ENCODE measurements at regions not wholly inside any gene's neighbourhood (a gene's known extent, or its start where the extent isn't known, plus 50 kb on each side); places are given as distances from the start of the nearest gene placed in this dataset.

DNA sequence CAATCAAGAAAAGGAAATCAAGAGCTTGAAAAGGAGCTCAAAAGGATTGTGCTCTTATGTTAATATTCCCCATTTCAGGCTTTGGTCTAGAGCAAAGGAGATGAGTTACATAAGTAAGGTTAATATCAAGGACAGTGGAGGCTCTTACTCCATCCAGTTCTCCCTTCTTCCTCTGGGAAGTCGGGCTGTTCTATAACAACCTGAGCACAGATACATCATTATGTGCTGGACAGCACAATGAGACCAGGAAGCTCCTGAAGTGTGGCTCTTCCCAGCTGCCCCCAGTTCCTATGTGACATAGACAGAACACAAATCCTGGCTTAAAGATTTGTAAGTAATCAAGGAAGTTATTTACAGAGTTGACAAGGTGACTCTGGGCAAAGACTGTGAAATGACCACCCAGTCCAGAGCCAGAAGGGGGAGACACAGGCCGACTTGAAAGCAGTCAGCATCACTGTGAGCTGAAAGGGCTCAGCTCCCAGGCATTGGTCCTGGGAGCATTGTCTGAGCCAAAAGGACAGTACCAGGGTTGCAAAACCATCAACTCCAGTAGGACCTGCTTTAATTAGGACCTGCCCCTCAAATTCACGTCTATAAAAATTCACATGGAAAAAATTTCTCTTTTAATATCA lies 917.6 kb upstream of the ACVR2A start:
- no peaks in the 10 kb centered on the region for H3K9me3 ChIP-seq (ENCODE audit: control insufficient read depth in 5 of 5, low read length in 5 of 5)
- H3K4me3 ChIP-seq (ENCODE audit: low read depth in 1 of 5, low read length in 5 of 5), result no peak overlapping the region
- no peak overlapping the region for H3K9ac ChIP-seq (ENCODE audit: low read length in 5 of 5)
- H3K27ac ChIP-seq (ENCODE audit: low read depth, low read length), result no peak overlapping the region
- H3K4me1 ChIP-seq (ENCODE audit: control insufficient read depth in 5 of 5, insufficient read depth in 5 of 5, low read length in 5 of 5), result peaks cover 0 to 6% (median 0%) of the 10 kb centered on the region in 5 donors
- H3K27me3 ChIP-seq (ENCODE audit: control insufficient read depth in 5 of 5, insufficient read depth in 4 of 5, low read length in 5 of 5), result no peaks in the 10 kb centered on the region
- H3K36me3 ChIP-seq (ENCODE audit: control insufficient read depth in 5 of 5, insufficient read depth in 5 of 5, low read length in 5 of 5), result no peaks in the 10 kb centered on the region

DNA sequence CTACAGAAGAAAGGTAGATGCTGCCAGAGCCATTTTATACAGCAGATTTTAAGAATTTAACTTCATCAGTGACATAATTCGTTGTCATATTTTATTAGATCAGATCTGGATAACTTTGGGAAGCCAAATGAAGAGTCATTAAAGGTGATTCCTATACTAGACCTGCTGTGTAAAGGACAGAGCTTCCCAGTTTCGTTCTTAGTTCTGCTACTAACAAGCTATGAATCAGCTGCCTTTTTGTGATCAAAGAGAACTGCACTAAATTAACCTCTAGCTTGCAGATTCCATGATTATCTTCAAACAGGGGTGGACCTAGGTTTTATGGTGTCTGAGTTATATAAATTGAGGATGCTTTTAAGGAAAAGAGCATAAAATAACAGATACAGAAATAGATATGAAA lies 926.5 kb upstream of the ACVR2A start:
- H3K4me3 ChIP-seq (ENCODE audit: low read depth in 1 of 5, low read length in 5 of 5), result no peak overlapping the region
- no peak overlapping the region for H3K9ac ChIP-seq (ENCODE audit: low read length in 5 of 5)
- no peaks in the 10 kb centered on the region for H3K27me3 ChIP-seq (ENCODE audit: control insufficient read depth in 5 of 5, insufficient read depth in 4 of 5, low read length in 5 of 5)
- no peaks in the 10 kb centered on the region for H3K9me3 ChIP-seq (ENCODE audit: control insufficient read depth in 5 of 5, low read length in 5 of 5)
- no peaks in the 10 kb centered on the region for H3K36me3 ChIP-seq (ENCODE audit: control insufficient read depth in 5 of 5, insufficient read depth in 5 of 5, low read length in 5 of 5)
- no peak overlapping the region for H3K27ac ChIP-seq (ENCODE audit: low read depth, low read length)
- peaks cover 0 to 12% (median 0%) of the 10 kb centered on the region in 5 donors for H3K4me1 ChIP-seq (ENCODE audit: control insufficient read depth in 5 of 5, insufficient read depth in 5 of 5, low read length in 5 of 5)

DNA sequence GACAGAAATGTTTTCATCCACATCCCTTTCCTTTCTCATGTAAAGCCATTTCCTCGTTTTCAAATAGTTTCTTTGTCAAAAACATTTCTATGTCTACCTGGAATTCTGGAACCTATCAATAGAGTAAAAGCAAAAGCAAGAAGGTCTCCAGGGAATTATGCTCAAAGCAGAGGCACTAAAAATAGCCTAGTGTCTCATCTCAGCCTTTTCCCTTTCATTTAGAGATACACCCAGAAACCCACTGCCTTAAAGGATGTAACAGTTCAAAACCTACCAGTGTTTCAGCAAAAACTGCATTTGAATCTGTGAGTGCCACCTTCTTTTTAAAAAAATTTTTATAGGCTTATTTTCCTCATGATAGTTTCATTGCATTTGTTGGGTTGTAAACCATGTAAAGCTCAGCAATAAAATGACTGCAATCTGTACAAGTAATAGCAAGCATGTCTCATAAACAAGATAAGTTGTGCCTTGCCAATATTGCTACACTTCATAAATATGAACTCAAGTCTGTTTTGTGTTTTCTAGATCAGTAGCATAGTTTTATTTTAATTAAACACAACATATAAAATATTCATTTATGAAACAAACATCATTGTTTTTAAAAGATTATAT lies 927.3 kb upstream of the ACVR2A start:
- H3K9me3 ChIP-seq (ENCODE audit: control insufficient read depth in 5 of 5, low read length in 5 of 5), result no peaks in the 10 kb centered on the region
- no peak overlapping the region for H3K27ac ChIP-seq (ENCODE audit: low read depth, low read length)
- H3K4me1 ChIP-seq (ENCODE audit: control insufficient read depth in 5 of 5, insufficient read depth in 5 of 5, low read length in 5 of 5), result peaks cover 0 to 12% (median 0%) of the 10 kb centered on the region in 5 donors
- no peak overlapping the region for H3K4me3 ChIP-seq (ENCODE audit: low read depth in 1 of 5, low read length in 5 of 5)
- no peak overlapping the region for H3K9ac ChIP-seq (ENCODE audit: low read length in 5 of 5)
- H3K36me3 ChIP-seq (ENCODE audit: control insufficient read depth in 5 of 5, insufficient read depth in 5 of 5, low read length in 5 of 5), result no peaks in the 10 kb centered on the region
- no peaks in the 10 kb centered on the region for H3K27me3 ChIP-seq (ENCODE audit: control insufficient read depth in 5 of 5, insufficient read depth in 4 of 5, low read length in 5 of 5)

DNA sequence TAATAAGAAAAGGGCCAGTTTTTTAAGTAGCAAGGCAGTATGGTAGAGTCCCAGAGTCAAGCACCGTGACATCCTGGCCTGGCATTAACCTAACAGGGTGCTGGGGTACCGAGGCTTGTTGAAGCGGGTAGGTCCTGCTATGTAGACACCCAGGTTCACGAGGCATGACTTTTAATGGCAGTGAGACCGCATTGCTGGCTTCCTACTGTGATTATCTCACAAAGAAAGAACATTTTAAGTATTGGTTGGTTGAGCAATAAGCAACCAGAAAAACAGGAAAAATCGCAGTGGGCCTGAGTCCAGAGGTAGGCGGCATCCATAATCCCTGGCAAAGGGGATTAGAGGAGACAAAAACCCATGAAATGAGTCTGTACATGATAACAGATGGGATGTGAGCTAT lies 927.9 kb upstream of the ACVR2A start:
- no peaks in the 10 kb centered on the region for H3K27me3 ChIP-seq (ENCODE audit: control insufficient read depth in 5 of 5, insufficient read depth in 4 of 5, low read length in 5 of 5)

DNA sequence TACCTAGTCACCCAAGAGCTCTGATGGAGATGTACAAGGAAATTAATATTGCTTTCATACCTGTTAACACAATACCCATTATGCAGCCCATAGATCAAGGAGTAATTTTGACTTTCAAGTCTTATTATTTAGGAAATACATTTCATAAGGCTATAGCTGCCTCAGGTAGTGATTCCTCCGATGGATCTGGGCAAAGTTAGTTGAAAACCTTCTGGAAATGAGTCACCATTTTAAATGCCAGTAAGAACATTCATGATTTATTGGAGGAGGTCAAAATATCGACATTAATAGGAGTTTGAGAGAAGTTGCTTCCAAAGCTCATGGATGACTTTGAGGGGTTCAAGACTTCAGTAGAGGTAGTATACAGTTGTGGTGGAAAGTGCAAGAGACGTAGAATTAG lies 931.4 kb upstream of the ACVR2A start:
- Histone ChIP-seq H3K9me3 (ENCODE audit: control insufficient read depth in 5 of 5, low read length in 5 of 5) (no peaks in the 10 kb centered on the region), H3K4me1 (ENCODE audit: control insufficient read depth in 5 of 5, insufficient read depth in 5 of 5, low read length in 5 of 5) (peaks cover 0 to 12% (median 0%) of the 10 kb centered on the region in 5 donors), H3K27me3 (ENCODE audit: control insufficient read depth in 5 of 5, insufficient read depth in 4 of 5, low read length in 5 of 5) (no peaks in the 10 kb centered on the region), H3K4me3 (ENCODE audit: low read depth in 1 of 5, low read length in 5 of 5) (no peak overlapping the region), H3K36me3 (ENCODE audit: control insufficient read depth in 5 of 5, insufficient read depth in 5 of 5, low read length in 5 of 5) (no peaks in the 10 kb centered on the region), H3K9ac (ENCODE audit: low read length in 5 of 5) (no peak overlapping the region), H3K27ac (ENCODE audit: low read depth, low read length) (no peak overlapping the region)

More for the DNA sequence above, 927.9 kb upstream of the ACVR2A start:
- H3K36me3 ChIP-seq (ENCODE audit: control insufficient read depth in 5 of 5, insufficient read depth in 5 of 5, low read length in 5 of 5), result no peaks in the 10 kb centered on the region
- no peaks in the 10 kb centered on the region for H3K9me3 ChIP-seq (ENCODE audit: control insufficient read depth in 5 of 5, low read length in 5 of 5)
- H3K9ac ChIP-seq (ENCODE audit: low read length in 5 of 5), result no peak overlapping the region
- H3K4me3 ChIP-seq (ENCODE audit: low read depth in 1 of 5, low read length in 5 of 5), result no peak overlapping the region
- no peak overlapping the region for H3K27ac ChIP-seq (ENCODE audit: low read depth, low read length)
- H3K4me1 ChIP-seq (ENCODE audit: control insufficient read depth in 5 of 5, insufficient read depth in 5 of 5, low read length in 5 of 5), result peaks cover 0 to 12% (median 0%) of the 10 kb centered on the region in 5 donors

DNA sequence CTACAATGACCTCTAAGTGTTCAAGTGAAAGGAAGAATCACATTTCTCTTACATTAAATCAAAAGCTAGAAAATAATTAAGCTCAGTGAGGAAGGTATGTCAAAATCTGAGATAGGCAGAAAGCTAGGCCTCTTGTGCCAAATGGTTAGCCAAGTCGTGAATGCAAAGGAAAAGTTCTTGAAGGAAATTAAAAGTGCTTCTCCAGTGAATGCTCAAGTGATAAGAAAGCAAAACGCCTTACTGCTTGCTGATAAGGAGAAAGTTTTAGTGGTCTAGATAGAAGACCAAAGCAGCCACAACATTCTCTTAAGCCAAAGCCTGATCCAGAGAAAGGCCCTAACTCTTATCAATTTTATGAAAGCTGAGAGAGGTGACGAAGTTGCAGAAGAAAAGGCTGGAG lies 932.3 kb upstream of the ACVR2A start:
- H3K4me3 ChIP-seq (ENCODE audit: low read depth in 1 of 5, low read length in 5 of 5), result no peak overlapping the region
- no peak overlapping the region for H3K9ac ChIP-seq (ENCODE audit: low read length in 5 of 5)
- no peaks in the 10 kb centered on the region for H3K9me3 ChIP-seq (ENCODE audit: control insufficient read depth in 5 of 5, low read length in 5 of 5)
- H3K27me3 ChIP-seq (ENCODE audit: control insufficient read depth in 5 of 5, insufficient read depth in 4 of 5, low read length in 5 of 5), result no peaks in the 10 kb centered on the region
- no peaks in the 10 kb centered on the region for H3K36me3 ChIP-seq (ENCODE audit: control insufficient read depth in 5 of 5, insufficient read depth in 5 of 5, low read length in 5 of 5)
- peaks cover 0 to 9% (median 0%) of the 10 kb centered on the region in 5 donors for H3K4me1 ChIP-seq (ENCODE audit: control insufficient read depth in 5 of 5, insufficient read depth in 5 of 5, low read length in 5 of 5)
- H3K27ac ChIP-seq (ENCODE audit: low read depth, low read length), result no peak overlapping the region

DNA sequence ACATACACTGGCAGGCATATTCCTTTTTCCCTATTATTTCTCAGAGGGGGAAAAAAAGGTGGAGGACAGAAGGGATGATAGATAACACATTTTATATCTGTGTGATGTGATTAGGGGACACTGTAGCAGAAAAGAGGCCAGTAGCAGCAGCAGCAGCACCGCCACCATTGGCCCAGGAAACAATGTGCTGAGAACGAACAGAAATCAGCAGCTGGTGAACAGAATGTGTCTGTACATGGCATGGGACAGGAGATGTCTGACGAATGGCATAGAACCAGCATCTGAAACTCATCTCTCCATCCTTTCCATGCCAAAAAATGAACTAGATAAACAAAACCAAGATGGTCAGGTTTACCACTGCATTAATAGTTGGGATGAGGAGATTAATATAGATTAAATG lies 936.1 kb upstream of the ACVR2A start:
- Histone ChIP-seq H3K9ac (ENCODE audit: low read length in 5 of 5) (no peak overlapping the region), H3K27me3 (ENCODE audit: control insufficient read depth in 5 of 5, insufficient read depth in 4 of 5, low read length in 5 of 5) (no peaks in the 10 kb centered on the region), H3K4me3 (ENCODE audit: low read depth in 1 of 5, low read length in 5 of 5) (no peak overlapping the region), H3K9me3 (ENCODE audit: control insufficient read depth in 5 of 5, low read length in 5 of 5) (no peaks in the 10 kb centered on the region), H3K36me3 (ENCODE audit: control insufficient read depth in 5 of 5, insufficient read depth in 5 of 5, low read length in 5 of 5) (no peaks in the 10 kb centered on the region), H3K4me1 (ENCODE audit: control insufficient read depth in 5 of 5, insufficient read depth in 5 of 5, low read length in 5 of 5) (no peaks in the 10 kb centered on the region), H3K27ac (ENCODE audit: low read depth, low read length) (no peak overlapping the region)

DNA sequence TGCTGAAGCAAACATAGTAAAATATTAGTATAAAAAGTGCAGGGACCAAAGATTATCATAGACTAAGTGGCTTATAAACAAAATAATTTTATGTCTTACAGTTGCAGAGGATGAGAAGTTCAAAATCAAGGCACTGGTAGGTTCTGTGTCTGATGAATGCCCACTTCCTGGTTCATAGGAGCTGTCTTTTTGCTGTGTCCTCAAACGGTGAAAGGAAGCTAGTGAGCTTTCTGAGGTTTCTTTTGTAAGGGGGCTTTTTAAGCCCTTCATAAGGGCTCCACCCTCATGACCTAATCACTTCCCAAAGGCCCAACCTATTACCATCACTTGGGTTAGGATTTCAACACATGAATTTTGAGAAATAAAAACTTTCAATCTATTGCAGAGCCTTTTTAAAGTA lies 946.7 kb upstream of the ACVR2A start:
- no peaks in the 10 kb centered on the region for H3K27me3 ChIP-seq (ENCODE audit: control insufficient read depth in 5 of 5, insufficient read depth in 4 of 5, low read length in 5 of 5)
- no peaks in the 10 kb centered on the region for H3K9me3 ChIP-seq (ENCODE audit: control insufficient read depth in 5 of 5, low read length in 5 of 5)
- H3K9ac ChIP-seq (ENCODE audit: low read length in 5 of 5), result no peak overlapping the region
- no peak overlapping the region for H3K27ac ChIP-seq (ENCODE audit: low read depth, low read length)
- H3K4me1 ChIP-seq (ENCODE audit: control insufficient read depth in 5 of 5, insufficient read depth in 5 of 5, low read length in 5 of 5), result peaks cover 3 to 19% (median 11%) of the 10 kb centered on the region in 5 donors
- H3K4me3 ChIP-seq (ENCODE audit: low read depth in 1 of 5, low read length in 5 of 5), result no peak overlapping the region
- H3K36me3 ChIP-seq (ENCODE audit: control insufficient read depth in 5 of 5, insufficient read depth in 5 of 5, low read length in 5 of 5), result no peaks in the 10 kb centered on the region

DNA sequence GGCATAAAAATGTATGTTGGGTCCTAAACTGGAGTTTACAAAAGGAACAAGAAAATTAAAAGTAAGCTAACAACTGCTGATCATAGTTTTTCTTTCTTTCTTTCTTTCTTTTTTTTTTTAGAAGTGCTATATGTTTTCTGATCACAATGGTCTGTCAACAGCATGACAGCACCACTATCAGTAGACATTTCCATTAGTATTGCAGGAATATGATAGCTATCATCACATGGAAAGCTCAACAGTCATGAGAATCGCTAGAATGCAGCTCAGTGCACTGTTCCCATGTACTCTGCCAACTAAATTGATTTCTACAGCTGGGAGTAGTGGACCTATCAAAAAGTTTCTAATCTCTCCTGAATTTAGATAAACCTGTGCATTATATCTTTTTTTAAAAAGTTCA lies 950.3 kb upstream of the ACVR2A start:
- Histone ChIP-seq H3K36me3 (ENCODE audit: control insufficient read depth in 5 of 5, insufficient read depth in 5 of 5, low read length in 5 of 5) (no peaks in the 10 kb centered on the region), H3K27me3 (ENCODE audit: control insufficient read depth in 5 of 5, insufficient read depth in 4 of 5, low read length in 5 of 5) (no peaks in the 10 kb centered on the region), H3K27ac (ENCODE audit: low read depth, low read length) (peak overlapping the region; percentile 78), H3K9me3 (ENCODE audit: control insufficient read depth in 5 of 5, low read length in 5 of 5) (no peaks in the 10 kb centered on the region), H3K4me1 (ENCODE audit: control insufficient read depth in 5 of 5, insufficient read depth in 5 of 5, low read length in 5 of 5) (peaks cover 3 to 17% (median 13%) of the 10 kb centered on the region in 5 donors), H3K4me3 (ENCODE audit: low read depth in 1 of 5, low read length in 5 of 5) (no peak overlapping the region), H3K9ac (ENCODE audit: low read length in 5 of 5) (no peak overlapping the region)

DNA sequence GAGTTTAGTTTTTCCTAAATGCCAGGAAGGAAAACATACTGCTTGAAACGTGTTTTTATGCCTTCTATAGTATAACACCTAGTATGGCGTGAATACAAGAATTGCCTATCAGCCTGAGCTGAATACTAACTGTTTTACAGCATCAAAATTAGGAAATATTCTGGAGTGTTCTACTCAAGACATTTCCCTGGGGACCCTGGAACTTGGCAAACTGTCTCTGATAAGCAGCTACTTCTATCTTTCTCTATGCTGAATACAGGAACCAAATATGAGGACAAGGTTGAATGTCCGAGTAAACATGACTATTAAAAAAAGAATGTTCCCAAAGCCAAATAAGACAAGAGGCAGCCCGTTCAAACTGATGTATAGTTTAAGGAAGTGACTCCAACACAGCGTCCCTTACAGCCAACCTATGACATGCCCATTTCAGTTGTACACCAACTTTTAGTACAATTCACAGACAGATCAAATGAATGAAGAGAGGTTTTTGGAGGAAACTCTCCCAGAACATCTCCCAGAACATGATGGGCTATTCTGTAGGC lies 951.3 kb upstream of the ACVR2A start:
- Histone ChIP-seq H3K27ac (ENCODE audit: low read depth, low read length) (peak overlapping the region; percentile 78), H3K9me3 (ENCODE audit: control insufficient read depth in 5 of 5, low read length in 5 of 5) (no peaks in the 10 kb centered on the region), H3K9ac (ENCODE audit: low read length in 5 of 5) (peak overlapping the region in 1 of 5 donors; percentile 23), H3K4me1 (ENCODE audit: control insufficient read depth in 5 of 5, insufficient read depth in 5 of 5, low read length in 5 of 5) (peaks cover 3 to 17% (median 13%) of the 10 kb centered on the region in 5 donors), H3K36me3 (ENCODE audit: control insufficient read depth in 5 of 5, insufficient read depth in 5 of 5, low read length in 5 of 5) (no peaks in the 10 kb centered on the region), H3K4me3 (ENCODE audit: low read depth in 1 of 5, low read length in 5 of 5) (peak overlapping the region in 3 of 5 donors; percentile 3 to 45 (median 3)), H3K27me3 (ENCODE audit: control insufficient read depth in 5 of 5, insufficient read depth in 4 of 5, low read length in 5 of 5) (no peaks in the 10 kb centered on the region)
